OCI-LY7 (cell line): ENCODE measurements at regions not wholly inside any gene's neighbourhood (a gene's known extent, or its start where the extent isn't known, plus 50 kb on each side); places are given as distances from the start of the nearest gene placed in this dataset.

ENCODE experiments used
- BruUV-seq: library from RNA; stranded (reverse); fragments of 400-500 nt; replicated peaks from 2 replicates; lab custom pipeline; 2021; lab: Mats Ljungman, UMichigan
- CTCF ChIA-PET: fragments of 300-600 bp; sonication (Branson Sonifier 250); formaldehyde crosslinking; loops from one replicate; lab custom pipeline; 2022; ENCODE audit warnings: antibody characterized with exemption; ENCODE audit not compliant: unreplicated experiment; lab: Charles Lee
- POLR2A ChIA-PET: fragments of 300-600 bp; sonication (Branson Sonifier 250); formaldehyde crosslinking; loops from one replicate; lab custom pipeline; 2022; ENCODE audit warnings: antibody characterized with exemption; lab: Charles Lee
- DNase-seq: peaks from one replicate; pipeline ENCODE4 v3.0.0-alpha.2; 2015; ENCODE audit warnings: low spot score
- H2AFZ ChIP-seq: fragments of 200-600 bp; sonication (generic), shearing (Covaris generic); 2 replicates; pipeline ENCODE4 v1.6.1; 2014; ENCODE audit warnings: mild to moderate bottlenecking, antibody characterized with exemption, low read length, moderate library complexity
- H3K27ac ChIP-seq: fragments of 200-600 bp; sonication (generic); 2 replicates; pipeline ENCODE4 v1.5.1; 2014; ENCODE audit warnings: mixed run types, low read depth, mild to moderate bottlenecking, moderate library complexity, low read length, inconsistent platforms; ENCODE audit not compliant: poor library complexity, severe bottlenecking
- H3K36me3 ChIP-seq: fragments of 200-600 bp; sonication (generic); 2 replicates; pipeline ENCODE4 v1.6.1; 2014; ENCODE audit warnings: mild to moderate bottlenecking, antibody characterized with exemption, low read length, moderate library complexity, mixed read lengths; ENCODE audit not compliant: insufficient read depth
- H3K4me1 ChIP-seq: fragments of 200-600 bp; sonication (generic); 2 replicates; pipeline ENCODE4 v1.5.1; 2014; ENCODE audit warnings: mild to moderate bottlenecking, low read length; ENCODE audit not compliant: insufficient read depth, poor library complexity, severe bottlenecking
- H3K4me2 ChIP-seq: fragments of 200-600 bp; sonication (generic); 2 replicates; pipeline ENCODE4 v1.6.1; 2014; ENCODE audit warnings: mild to moderate bottlenecking, low read length
- H3K4me3 ChIP-seq: fragments of 200-600 bp; sonication (generic); 2 replicates; pipeline ENCODE4 v1.5.1; 2014; ENCODE audit warnings: mild to moderate bottlenecking, low read depth, low read length; ENCODE audit not compliant: poor library complexity, severe bottlenecking
- H3K79me2 ChIP-seq: fragments of 200-600 bp; sonication (generic); 2 replicates; pipeline ENCODE4 v1.6.1; 2016; ENCODE audit warnings: low read depth, mild to moderate bottlenecking, low read length, moderate library complexity, mixed read lengths; ENCODE audit not compliant: insufficient read depth
- H3K9me2 ChIP-seq: fragments of 200-600 bp; sonication (generic); 2 replicates; pipeline ENCODE4 v1.6.1; 2016; ENCODE audit warnings: mild to moderate bottlenecking, low read length, mixed read lengths; ENCODE audit not compliant: insufficient read depth
- H3K9me3 ChIP-seq: fragments of 200-600 bp; sonication (generic); 2 replicates; pipeline ENCODE4 v1.6.1; 2014; ENCODE audit warnings: mild to moderate bottlenecking, mixed run types, low read length, mixed read lengths
- H4K20me1 ChIP-seq: fragments of 200-600 bp; sonication (generic); 2 replicates; pipeline ENCODE4 v1.6.1; 2014; ENCODE audit warnings: mild to moderate bottlenecking, antibody characterized with exemption, low read length, moderate library complexity, mixed read lengths; ENCODE audit not compliant: insufficient read depth
- EZH2phosphoT487 ChIP-seq: fragments of 200-600 bp; sonication (generic); IDR thresholded peaks from 2 replicates; pipeline ENCODE4 v1.6.1; 2018; ENCODE audit warnings: low read depth, borderline replicate concordance, mild to moderate bottlenecking, mixed run types, antibody characterized with exemption, low read length, moderate library complexity, mixed read lengths
- intact Hi-C: fragments of 100-400 bp; cut with micrococcal nuclease; formaldehyde crosslinking; loops from one replicate; pipeline ENCODE4 v1.10.0; 2022; ENCODE audit not compliant: unreplicated experiment
- TF ChIP-seq, protein P1 (sequence below): fragments of 200-600 bp; sonication (generic); conservative IDR thresholded peaks from 2 replicates; pipeline ENCODE4 v1.5.1; 2014; ENCODE audit warnings: mild to moderate bottlenecking, antibody characterized with exemption, low read length, moderate library complexity, mixed read lengths

GRCh38 chr19:21638776-21639175, 128.6 kb downstream of the ZNF100 start:
- POLR2A ChIA-PET = no interaction called here
- BruUV-seq = no TSS peak
- Histone ChIP-seq H4K20me1 (no peaks in the 10 kb centered on the region), H3K9me3 (no peaks in the 10 kb centered on the region), H3K4me1 (no peaks in the 10 kb centered on the region), H3K36me3 (no peaks in the 10 kb centered on the region), H3K4me3 (no peak overlapping the region), H3K27ac (no peak overlapping the region), H3K9me2 (no peaks in the 10 kb centered on the region), H2AFZ (no peak overlapping the region), H3K4me2 (no peak overlapping the region), H3K79me2 (no peaks in the 10 kb centered on the region)
- intact Hi-C loops = no loop called here
- CTCF ChIA-PET = no interaction called here
- TF ChIP-seq EZH2phosphoT487 = no peak
- TF ChIP-seq, protein P1, sequence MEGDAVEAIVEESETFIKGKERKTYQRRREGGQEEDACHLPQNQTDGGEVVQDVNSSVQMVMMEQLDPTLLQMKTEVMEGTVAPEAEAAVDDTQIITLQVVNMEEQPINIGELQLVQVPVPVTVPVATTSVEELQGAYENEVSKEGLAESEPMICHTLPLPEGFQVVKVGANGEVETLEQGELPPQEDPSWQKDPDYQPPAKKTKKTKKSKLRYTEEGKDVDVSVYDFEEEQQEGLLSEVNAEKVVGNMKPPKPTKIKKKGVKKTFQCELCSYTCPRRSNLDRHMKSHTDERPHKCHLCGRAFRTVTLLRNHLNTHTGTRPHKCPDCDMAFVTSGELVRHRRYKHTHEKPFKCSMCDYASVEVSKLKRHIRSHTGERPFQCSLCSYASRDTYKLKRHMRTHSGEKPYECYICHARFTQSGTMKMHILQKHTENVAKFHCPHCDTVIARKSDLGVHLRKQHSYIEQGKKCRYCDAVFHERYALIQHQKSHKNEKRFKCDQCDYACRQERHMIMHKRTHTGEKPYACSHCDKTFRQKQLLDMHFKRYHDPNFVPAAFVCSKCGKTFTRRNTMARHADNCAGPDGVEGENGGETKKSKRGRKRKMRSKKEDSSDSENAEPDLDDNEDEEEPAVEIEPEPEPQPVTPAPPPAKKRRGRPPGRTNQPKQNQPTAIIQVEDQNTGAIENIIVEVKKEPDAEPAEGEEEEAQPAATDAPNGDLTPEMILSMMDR = no peak
- no peak for DNase-seq

GRCh38 chr19:21626924-21627697, 121.7 kb downstream of the ZNF429 start:
- Histone ChIP-seq H3K9me3 (no peaks in the 10 kb centered on the region), H4K20me1 (no peaks in the 10 kb centered on the region), H3K36me3 (no peaks in the 10 kb centered on the region), H3K79me2 (no peaks in the 10 kb centered on the region), H3K27ac (no peak overlapping the region), H3K4me2 (no peak overlapping the region), H3K4me3 (no peak overlapping the region), H3K9me2 (no peaks in the 10 kb centered on the region), H2AFZ (no peak overlapping the region), H3K4me1 (no peaks in the 10 kb centered on the region)
- BruUV-seq = no TSS peak
- intact Hi-C loops = no loop called here
- ChIA-PET CTCF (no interaction called here), POLR2A (no interaction called here)
- DNase-seq = no peak
- TF ChIP-seq, protein P1 = no peak
- no peak for TF ChIP-seq EZH2phosphoT487

DNA sequence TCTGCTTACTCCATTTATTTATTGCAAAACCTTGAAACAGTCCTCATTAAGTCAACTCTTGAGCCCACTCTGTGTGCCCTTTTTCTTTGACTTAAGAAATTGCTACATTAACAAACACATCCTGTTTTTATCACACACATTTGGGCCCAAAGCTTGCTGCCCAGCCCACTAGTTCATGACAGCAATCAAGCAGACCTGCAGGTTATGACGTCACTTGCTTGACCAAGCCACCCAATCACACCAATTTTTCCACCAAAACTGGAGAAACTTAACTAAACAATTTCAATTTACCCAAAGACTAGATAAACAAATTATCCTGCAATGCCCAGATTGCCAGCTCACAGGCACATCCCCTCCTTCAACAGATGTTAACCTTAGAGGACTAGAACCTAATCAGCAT, 120.7 kb downstream of the ZNF429 start:
- Histone ChIP-seq H2AFZ (no peak overlapping the region), H3K4me1 (no peaks in the 10 kb centered on the region), H3K27ac (no peak overlapping the region), H4K20me1 (no peaks in the 10 kb centered on the region), H3K9me2 (no peaks in the 10 kb centered on the region), H3K79me2 (no peaks in the 10 kb centered on the region), H3K36me3 (no peaks in the 10 kb centered on the region), H3K9me3 (no peaks in the 10 kb centered on the region), H3K4me2 (no peak overlapping the region), H3K4me3 (no peak overlapping the region)
- intact Hi-C loops = no loop called here
- ChIA-PET POLR2A (no interaction called here), CTCF (no interaction called here)
- no peak for DNase-seq
- BruUV-seq = no TSS peak
- no peak for TF ChIP-seq EZH2phosphoT487
- TF ChIP-seq, protein P1 = no peak
